HepG2 (cell line): ENCODE measurements at regions not wholly inside any gene's neighbourhood (a gene's known extent, or its start where the extent isn't known, plus 50 kb on each side); places are given as distances from the start of the nearest gene placed in this dataset.

Experiments
- ATAC-seq: fragments of 200-7000 bp; cut with Tn5 transposase; 3 replicates; pipeline ENCODE4 v1.9.1; 2020; ENCODE audit warnings: mild to moderate bottlenecking, moderate library complexity
- BruUV-seq: library from RNA; stranded (reverse); fragments of 400-500 nt; replicated peaks from 2 replicates; lab custom pipeline; 2021; lab: Mats Ljungman, UMichigan
- CTCF ChIA-PET: fragments of 300-600 bp; formaldehyde crosslinking; extraction: SDS; loops from one replicate; lab custom pipeline; 2021; ENCODE audit warnings: low total read pairs, inconsistent platforms, low intra/inter-chr PET ratio; lab: Yijun Ruan, JAX
- POLR2A ChIA-PET: fragments of 350-600 bp; sonication (Branson Sonifier 250); formaldehyde crosslinking; loops from one replicate; lab custom pipeline; 2020; ENCODE audit warnings: antibody characterized with exemption, inconsistent platforms; lab: Yijun Ruan, JAX
- DNase-seq: peaks from one replicate; pipeline ENCODE4 v3.0.0-alpha.2; 2015; ENCODE audit warnings: low spot score
- FAIRE-seq: peaks from 3 replicates; lab custom pipeline; 2011; peaks lifted over from hg19 to GRCh38; lab: Jason Lieb, UNC
- H2AFZ ChIP-seq: one replicate; pipeline ENCODE4 v1.6.1; 2011; ENCODE audit warnings: low read length, inconsistent platforms
- H3K27ac ChIP-seq: fragments of 300-600 bp; 3 replicates; pipeline ENCODE4 v1.8.0; 2011; ENCODE audit warnings: mixed run types, mild to moderate bottlenecking, mixed read lengths, low read length, inconsistent platforms; ENCODE audit not compliant: insufficient read depth; ENCODE audit errors: extremely low read length
- H3K27me3 ChIP-seq, 2 experiments: fragments of 200-600 bp in 1 of 2; 2 replicates in 1 of 2; 3 replicates in 1 of 2; pipeline versions ENCODE4 v1.6.0 to v1.8.0; 2011; ENCODE audit warnings: low read length in 2 of 2, mild to moderate bottlenecking in 2 of 2, moderate library complexity in 2 of 2, inconsistent platforms in 1 of 2; ENCODE audit not compliant: insufficient read depth in 2 of 2, control insufficient read depth in 1 of 2
- H3K36me3 ChIP-seq, 2 experiments: fragments of 200-600 bp in 1 of 2; replicated peaks in 1 of 2; 2 replicates in 1 of 2; 3 replicates in 1 of 2; pipeline versions ENCODE4 v1.5.1 to v1.8.0; 2011; ENCODE audit warnings: low read length in 2 of 2, inconsistent platforms in 1 of 2; ENCODE audit not compliant: insufficient read depth in 2 of 2, control insufficient read depth in 1 of 2
- H3K4me1 ChIP-seq: 2 replicates; pipeline ENCODE4 v1.5.1; 2012; ENCODE audit warnings: low read length, inconsistent platforms; ENCODE audit not compliant: insufficient read depth
- H3K4me2 ChIP-seq: 2 replicates; pipeline ENCODE4 v1.6.0; 2011; ENCODE audit warnings: low read depth, low read length, inconsistent platforms
- H3K4me3 ChIP-seq, 3 experiments: fragments of 200-600 bp in 1 of 3; sonication (generic), shearing (Covaris generic) in 1 of 3; replicated peaks in 1 of 3; 2 replicates each; pipeline ENCODE4 v1.5.1; 2011 to 2016; ENCODE audit warnings: low read length in 3 of 3, inconsistent platforms in 2 of 3, low read depth in 2 of 3, mild to moderate bottlenecking in 2 of 3, control low read depth in 1 of 3, mixed read lengths in 1 of 3; ENCODE audit not compliant: insufficient read depth in 1 of 3
- H3K79me2 ChIP-seq: one replicate; pipeline ENCODE4 v1.6.1; 2011; ENCODE audit warnings: low read length, inconsistent platforms; ENCODE audit not compliant: insufficient read depth
- H3K9ac ChIP-seq: 2 replicates; pipeline ENCODE4 v1.6.0; 2011; ENCODE audit warnings: mild to moderate bottlenecking, low read depth, low read length, inconsistent platforms; ENCODE audit not compliant: insufficient read depth
- H3K9me3 ChIP-seq: 2 replicates; pipeline ENCODE4 v1.5.1; 2012; ENCODE audit warnings: mild to moderate bottlenecking, low read length
- H4K20me1 ChIP-seq: 2 replicates; pipeline ENCODE4 v1.6.0; 2011; ENCODE audit warnings: inconsistent platforms, mild to moderate bottlenecking, low read length, moderate library complexity; ENCODE audit not compliant: insufficient read depth
- FOXA1 ChIP-seq, 2 experiments: fragments of 450-650 bp in 1 of 2; sonication (generic) in 1 of 2; formaldehyde crosslinking in 1 of 2; IDR thresholded peaks; 2 replicates each; pipeline versions ENCODE4 v1.4.0 to v1.6.1; 2016 to 2020; ENCODE audit warnings: missing genetic modification reagents in 1 of 2
- GLI4 ChIP-seq: sonication (generic); formaldehyde crosslinking; IDR thresholded peaks from 2 replicates; pipeline ENCODE4 v1.5.1; 2020; ENCODE audit warnings: missing genetic modification reagents, mild to moderate bottlenecking, moderate library complexity, borderline replicate concordance
- KLF13 ChIP-seq: sonication (generic); formaldehyde crosslinking; IDR thresholded peaks from 2 replicates; pipeline ENCODE4 v1.4.0; 2020; ENCODE audit warnings: mild to moderate bottlenecking, missing genetic modification reagents
- RAD21 ChIP-seq: fragments of 450-650 bp; formaldehyde crosslinking; IDR thresholded peaks from 2 replicates; pipeline ENCODE4 v1.5.0; 2020; ENCODE audit warnings: mild to moderate bottlenecking
- RBAK ChIP-seq: sonication (generic); formaldehyde crosslinking; IDR thresholded peaks from 2 replicates; pipeline ENCODE4 v1.5.1; 2020; ENCODE audit warnings: mild to moderate bottlenecking, missing genetic modification reagents
- SP5 ChIP-seq: IDR thresholded peaks from 2 replicates; pipeline ENCODE4 v1.6.1; 2016; ENCODE audit warnings: low read depth, borderline replicate concordance
- ZBTB38 ChIP-seq: sonication (generic); formaldehyde crosslinking; IDR thresholded peaks from 2 replicates; pipeline ENCODE4 v1.5.1; 2020; ENCODE audit warnings: mild to moderate bottlenecking, missing genetic modification reagents
- ZNF292 ChIP-seq: sonication (generic); formaldehyde crosslinking; IDR thresholded peaks from 2 replicates; pipeline ENCODE4 v1.8.1; 2022; ENCODE audit warnings: mild to moderate bottlenecking, low read depth, missing genetic modification reagents, borderline replicate concordance
- ZNF570 ChIP-seq: sonication (generic); formaldehyde crosslinking; IDR thresholded peaks from 2 replicates; pipeline ENCODE4 v1.4.0; 2020; ENCODE audit warnings: mild to moderate bottlenecking, missing genetic modification reagents, borderline replicate concordance
- ZNF619 ChIP-seq: sonication (generic); formaldehyde crosslinking; IDR thresholded peaks from 2 replicates; pipeline ENCODE4 v1.4.0; 2020; ENCODE audit warnings: mild to moderate bottlenecking, missing genetic modification reagents
- ZNF790 ChIP-seq: sonication (generic); formaldehyde crosslinking; IDR thresholded peaks from 2 replicates; pipeline ENCODE4 v1.8.0; 2022; ENCODE audit warnings: missing genetic modification reagents, mild to moderate bottlenecking, borderline replicate concordance
- WGBS: methylation state at CpG from one replicate; pipeline ENCODE4 v1.1.6; 2017; ENCODE audit warnings: low lambda C conversion rate; 5-methylcytosine and 5-hydroxymethylcytosine counted together
- in situ Hi-C: cut with HindIII; loops from 2 replicates; pipeline ENCODE4 v1.10.0; 2017; ENCODE audit warnings: low pct_unique_long_range_greater_than_20kb; ENCODE audit not compliant: extremely low pct_ligation_motif_present
- intact Hi-C: fragments of 100-400 bp; cut with micrococcal nuclease; formaldehyde crosslinking; loops from one replicate; pipeline ENCODE4 v1.10.0; 2022; ENCODE audit not compliant: unreplicated experiment
- TF ChIP-seq, protein P1 (sequence below): IDR thresholded peaks from 2 replicates; pipeline ENCODE4 v1.6.1; 2012; ENCODE audit warnings: inconsistent platforms
- TF ChIP-seq, protein P2 (sequence below): sonication (generic); formaldehyde crosslinking; IDR thresholded peaks from 2 replicates; pipeline ENCODE4 v1.4.0; 2020; ENCODE audit warnings: mild to moderate bottlenecking, missing genetic modification reagents
- TF ChIP-seq, protein P3 (sequence below): sonication (generic); formaldehyde crosslinking; IDR thresholded peaks from 2 replicates; pipeline ENCODE4 v1.5.1; 2020; ENCODE audit warnings: mild to moderate bottlenecking, missing genetic modification reagents, borderline replicate concordance

DNA sequence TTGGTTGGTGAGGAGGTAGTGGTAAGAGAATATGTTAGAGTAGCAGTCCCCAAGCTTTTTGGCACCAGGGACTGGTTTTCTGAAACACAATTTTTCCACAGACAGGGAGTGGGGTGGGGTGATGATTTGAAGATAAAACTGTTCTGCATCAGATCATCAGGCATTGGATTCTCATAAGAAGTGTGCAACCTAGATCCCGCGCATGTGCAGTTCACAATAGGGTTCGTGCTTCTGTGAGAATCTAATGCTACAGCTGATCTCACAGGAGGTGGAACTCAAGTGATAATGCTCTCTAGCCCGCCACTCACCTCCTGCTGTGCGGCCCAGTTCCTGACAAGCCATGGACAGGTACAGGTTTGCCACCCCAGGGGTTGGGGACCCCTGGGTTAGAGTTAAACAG lies 423.3 kb downstream of the GPAT3 start (continued):
- TF ChIP-seq, protein P1, sequence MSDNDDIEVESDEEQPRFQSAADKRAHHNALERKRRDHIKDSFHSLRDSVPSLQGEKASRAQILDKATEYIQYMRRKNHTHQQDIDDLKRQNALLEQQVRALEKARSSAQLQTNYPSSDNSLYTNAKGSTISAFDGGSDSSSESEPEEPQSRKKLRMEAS = no peak

DNA sequence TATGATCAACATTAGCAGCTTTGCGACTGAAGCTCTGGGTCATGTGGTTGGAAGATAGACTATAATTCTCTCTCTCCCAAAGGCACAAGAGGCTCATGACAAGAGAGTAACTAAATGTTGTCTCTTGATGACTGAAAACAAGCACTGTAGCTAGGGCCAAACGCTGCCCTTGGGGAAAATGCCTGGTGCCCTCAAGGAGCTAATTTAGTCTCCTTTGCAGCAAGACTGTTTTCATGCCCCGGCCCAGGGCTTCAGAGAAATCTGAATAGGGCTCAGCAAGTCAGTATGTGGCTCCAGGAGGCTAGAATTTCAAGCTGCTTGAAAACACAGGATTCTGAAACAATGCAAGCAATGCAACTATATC lies 411.9 kb downstream of the GPAT3 start:
- 23% methylated on average over 2 of the region's 3 CpGs for WGBS
- H3K4me3 ChIP-seq = no peak overlapping the region
- ChIA-PET POLR2A (no interaction called here), CTCF (no interaction called here)
- no peaks in the 10 kb centered on the region for H3K9me3 ChIP-seq
- no peaks in the 10 kb centered on the region for H3K79me2 ChIP-seq
- no peak overlapping the region for H3K27ac ChIP-seq
- H3K9ac ChIP-seq = no peak overlapping the region
- intact Hi-C loops = no loop called here
- DNase-seq = no peak
- no peaks in the 10 kb centered on the region for H3K4me1 ChIP-seq
- H3K27me3 ChIP-seq = no peaks in the 10 kb centered on the region
- in situ Hi-C loops = no loop called here
- ATAC-seq = no peak
- no peaks in the 10 kb centered on the region for H4K20me1 ChIP-seq
- no peak overlapping the region for H3K4me2 ChIP-seq
- no peaks in the 10 kb centered on the region for H3K36me3 ChIP-seq
- no TSS peak for BruUV-seq
- no peak for FAIRE-seq
- H2AFZ ChIP-seq = no peak overlapping the region
- TF ChIP-seq FOXA1 (IDR thresholded peaks at IDR 0.05) = no peak
- no peak for TF ChIP-seq FOXA1 (CRISPR knock-in tag; IDR thresholded peaks at IDR 0.05)
- TF ChIP-seq, protein P2, sequence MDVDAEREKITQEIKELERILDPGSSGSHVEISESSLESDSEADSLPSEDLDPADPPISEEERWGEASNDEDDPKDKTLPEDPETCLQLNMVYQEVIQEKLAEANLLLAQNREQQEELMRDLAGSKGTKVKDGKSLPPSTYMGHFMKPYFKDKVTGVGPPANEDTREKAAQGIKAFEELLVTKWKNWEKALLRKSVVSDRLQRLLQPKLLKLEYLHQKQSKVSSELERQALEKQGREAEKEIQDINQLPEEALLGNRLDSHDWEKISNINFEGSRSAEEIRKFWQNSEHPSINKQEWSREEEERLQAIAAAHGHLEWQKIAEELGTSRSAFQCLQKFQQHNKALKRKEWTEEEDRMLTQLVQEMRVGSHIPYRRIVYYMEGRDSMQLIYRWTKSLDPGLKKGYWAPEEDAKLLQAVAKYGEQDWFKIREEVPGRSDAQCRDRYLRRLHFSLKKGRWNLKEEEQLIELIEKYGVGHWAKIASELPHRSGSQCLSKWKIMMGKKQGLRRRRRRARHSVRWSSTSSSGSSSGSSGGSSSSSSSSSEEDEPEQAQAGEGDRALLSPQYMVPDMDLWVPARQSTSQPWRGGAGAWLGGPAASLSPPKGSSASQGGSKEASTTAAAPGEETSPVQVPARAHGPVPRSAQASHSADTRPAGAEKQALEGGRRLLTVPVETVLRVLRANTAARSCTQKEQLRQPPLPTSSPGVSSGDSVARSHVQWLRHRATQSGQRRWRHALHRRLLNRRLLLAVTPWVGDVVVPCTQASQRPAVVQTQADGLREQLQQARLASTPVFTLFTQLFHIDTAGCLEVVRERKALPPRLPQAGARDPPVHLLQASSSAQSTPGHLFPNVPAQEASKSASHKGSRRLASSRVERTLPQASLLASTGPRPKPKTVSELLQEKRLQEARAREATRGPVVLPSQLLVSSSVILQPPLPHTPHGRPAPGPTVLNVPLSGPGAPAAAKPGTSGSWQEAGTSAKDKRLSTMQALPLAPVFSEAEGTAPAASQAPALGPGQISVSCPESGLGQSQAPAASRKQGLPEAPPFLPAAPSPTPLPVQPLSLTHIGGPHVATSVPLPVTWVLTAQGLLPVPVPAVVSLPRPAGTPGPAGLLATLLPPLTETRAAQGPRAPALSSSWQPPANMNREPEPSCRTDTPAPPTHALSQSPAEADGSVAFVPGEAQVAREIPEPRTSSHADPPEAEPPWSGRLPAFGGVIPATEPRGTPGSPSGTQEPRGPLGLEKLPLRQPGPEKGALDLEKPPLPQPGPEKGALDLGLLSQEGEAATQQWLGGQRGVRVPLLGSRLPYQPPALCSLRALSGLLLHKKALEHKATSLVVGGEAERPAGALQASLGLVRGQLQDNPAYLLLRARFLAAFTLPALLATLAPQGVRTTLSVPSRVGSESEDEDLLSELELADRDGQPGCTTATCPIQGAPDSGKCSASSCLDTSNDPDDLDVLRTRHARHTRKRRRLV (CRISPR knock-in tag) = no peak
- TF ChIP-seq, protein P3, sequence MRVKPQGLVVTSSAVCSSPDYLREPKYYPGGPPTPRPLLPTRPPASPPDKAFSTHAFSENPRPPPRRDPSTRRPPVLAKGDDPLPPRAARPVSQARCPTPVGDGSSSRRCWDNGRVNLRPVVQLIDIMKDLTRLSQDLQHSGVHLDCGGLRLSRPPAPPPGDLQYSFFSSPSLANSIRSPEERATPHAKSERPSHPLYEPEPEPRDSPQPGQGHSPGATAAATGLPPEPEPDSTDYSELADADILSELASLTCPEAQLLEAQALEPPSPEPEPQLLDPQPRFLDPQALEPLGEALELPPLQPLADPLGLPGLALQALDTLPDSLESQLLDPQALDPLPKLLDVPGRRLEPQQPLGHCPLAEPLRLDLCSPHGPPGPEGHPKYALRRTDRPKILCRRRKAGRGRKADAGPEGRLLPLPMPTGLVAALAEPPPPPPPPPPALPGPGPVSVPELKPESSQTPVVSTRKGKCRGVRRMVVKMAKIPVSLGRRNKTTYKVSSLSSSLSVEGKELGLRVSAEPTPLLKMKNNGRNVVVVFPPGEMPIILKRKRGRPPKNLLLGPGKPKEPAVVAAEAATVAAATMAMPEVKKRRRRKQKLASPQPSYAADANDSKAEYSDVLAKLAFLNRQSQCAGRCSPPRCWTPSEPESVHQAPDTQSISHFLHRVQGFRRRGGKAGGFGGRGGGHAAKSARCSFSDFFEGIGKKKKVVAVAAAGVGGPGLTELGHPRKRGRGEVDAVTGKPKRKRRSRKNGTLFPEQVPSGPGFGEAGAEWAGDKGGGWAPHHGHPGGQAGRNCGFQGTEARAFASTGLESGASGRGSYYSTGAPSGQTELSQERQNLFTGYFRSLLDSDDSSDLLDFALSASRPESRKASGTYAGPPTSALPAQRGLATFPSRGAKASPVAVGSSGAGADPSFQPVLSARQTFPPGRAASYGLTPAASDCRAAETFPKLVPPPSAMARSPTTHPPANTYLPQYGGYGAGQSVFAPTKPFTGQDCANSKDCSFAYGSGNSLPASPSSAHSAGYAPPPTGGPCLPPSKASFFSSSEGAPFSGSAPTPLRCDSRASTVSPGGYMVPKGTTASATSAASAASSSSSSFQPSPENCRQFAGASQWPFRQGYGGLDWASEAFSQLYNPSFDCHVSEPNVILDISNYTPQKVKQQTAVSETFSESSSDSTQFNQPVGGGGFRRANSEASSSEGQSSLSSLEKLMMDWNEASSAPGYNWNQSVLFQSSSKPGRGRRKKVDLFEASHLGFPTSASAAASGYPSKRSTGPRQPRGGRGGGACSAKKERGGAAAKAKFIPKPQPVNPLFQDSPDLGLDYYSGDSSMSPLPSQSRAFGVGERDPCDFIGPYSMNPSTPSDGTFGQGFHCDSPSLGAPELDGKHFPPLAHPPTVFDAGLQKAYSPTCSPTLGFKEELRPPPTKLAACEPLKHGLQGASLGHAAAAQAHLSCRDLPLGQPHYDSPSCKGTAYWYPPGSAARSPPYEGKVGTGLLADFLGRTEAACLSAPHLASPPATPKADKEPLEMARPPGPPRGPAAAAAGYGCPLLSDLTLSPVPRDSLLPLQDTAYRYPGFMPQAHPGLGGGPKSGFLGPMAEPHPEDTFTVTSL (CRISPR knock-in tag) = no peak
- TF ChIP-seq ZBTB38 (CRISPR knock-in tag) = no peak
- no peak for TF ChIP-seq ZNF619 (CRISPR knock-in tag)
- no peak for TF ChIP-seq KLF13 (CRISPR knock-in tag)
- no peak for TF ChIP-seq RBAK (CRISPR knock-in tag)
- TF ChIP-seq ZNF790 (CRISPR knock-in tag) = no peak
- no peak for TF ChIP-seq RAD21
- TF ChIP-seq GLI4 (CRISPR knock-in tag) = no peak
- TF ChIP-seq ZNF292 (CRISPR knock-in tag) = no peak
- no peak for TF ChIP-seq ZNF570
- no peak for TF ChIP-seq SP5
